ENCODE measurements at regions not wholly inside any gene's neighbourhood (a gene's known extent, or its start where the extent isn't known, plus 50 kb on each side); places are given as distances from the start of the nearest gene placed in this dataset.

GRCh38 chr2:9122367-9122766 lies 84.2 kb upstream of the ASAP2 start:
- H4K20me1 ChIP-seq (ENCODE audit: insufficient read depth, low read length), result no peaks in the 10 kb centered on the region
- H3K27ac ChIP-seq (ENCODE audit: extremely low read length, insufficient read depth, low read length), result no peak overlapping the region
- H3K9ac ChIP-seq (ENCODE audit: insufficient read depth, low read depth, low read length), result no peak overlapping the region
- WGBS (ENCODE audit: low lambda C conversion rate), result 55% methylated on average over 8 of the region's 8 CpGs
- H3K9me3 ChIP-seq (ENCODE audit: low read length), result no peaks in the 10 kb centered on the region
- ATAC-seq (no peak), FAIRE-seq (no peak), DNase-seq (ENCODE audit: low spot score) (no peak)
- intact Hi-C loops (cut with micrococcal nuclease; ENCODE audit: unreplicated experiment) (no loop called here), in situ Hi-C loops (cut with HindIII; ENCODE audit: extremely low pct_ligation_motif_present, low pct_unique_long_range_greater_than_20kb) (no loop called here)
- H2AFZ ChIP-seq (ENCODE audit: low read length), result no peak overlapping the region
- no peak overlapping the region for H3K4me2 ChIP-seq (ENCODE audit: low read depth, low read length)
- no peaks in the 10 kb centered on the region for H3K36me3 ChIP-seq (replicated peaks in 1 of 2; ENCODE audit: control insufficient read depth in 1 of 2, insufficient read depth in 2 of 2, low read length in 2 of 2)
- POLR2A ChIA-PET, result no interaction called here
- H3K27me3 ChIP-seq (ENCODE audit: control insufficient read depth in 1 of 2, insufficient read depth in 2 of 2, low read length in 2 of 2), result peaks cover 2 to 12% of the 10 kb centered on the region in 2 experiments; a peak in 2 of 5 replicates
- H3K4me3 ChIP-seq (replicated peaks in 1 of 3; ENCODE audit: insufficient read depth in 1 of 3, low read depth in 2 of 3, low read length in 3 of 3), result no peak overlapping the region
- H3K4me1 ChIP-seq (ENCODE audit: insufficient read depth, low read length), result no peaks in the 10 kb centered on the region
- TF ChIP-seq NAIF1 (CRISPR knock-in tag; IDR thresholded peaks at IDR 0.05; ENCODE audit: borderline replicate concordance) (no peak), ZNF501 (CRISPR knock-in tag; IDR thresholded peaks at IDR 0.05) (no peak), ARID4A (CRISPR knock-in tag; IDR thresholded peaks at IDR 0.05; ENCODE audit: borderline replicate concordance) (no peak), SP5 (CRISPR knock-in tag; IDR thresholded peaks at IDR 0.05; ENCODE audit: borderline replicate concordance, low read depth) (no peak), SATB2 (CRISPR knock-in tag; IDR thresholded peaks at IDR 0.05) (no peak), CREB3 (CRISPR knock-in tag; IDR thresholded peaks at IDR 0.05) (no peak), CCDC6 (CRISPR knock-in tag; IDR thresholded peaks at IDR 0.05) (no peak), AGO2 (optimal IDR thresholded peaks at IDR 0.05; ENCODE audit: low read depth, low read length) (no peak), GATA4 (IDR thresholded peaks at IDR 0.05; ENCODE audit: borderline replicate concordance, low read depth) (no peak), ZNF576 (CRISPR knock-in tag; IDR thresholded peaks at IDR 0.05) (no peak), U2AF2 (IDR thresholded peaks at IDR 0.05; ENCODE audit: low read depth, low read length) (no peak), MXD4 (CRISPR knock-in tag; IDR thresholded peaks at IDR 0.05) (no peak), HOXA7 (CRISPR knock-in tag; IDR thresholded peaks at IDR 0.05) (no peak)
- H3K79me2 ChIP-seq (ENCODE audit: insufficient read depth, low read length), result no peaks in the 10 kb centered on the region
- no TSS peak for BruUV-seq (replicated peaks)
- CTCF ChIA-PET (ENCODE audit: low intra/inter-chr PET ratio, low total read pairs), result no interaction called here

All from HepG2 (cell line).